ENCODE measurements at regions not wholly inside any gene's neighbourhood (a gene's known extent, or its start where the extent isn't known, plus 50 kb on each side); places are given as distances from the start of the nearest gene placed in this dataset.

GRCh38 chr2:7884338-7884737 lies 797.5 kb upstream of the ID2 start:
- H3K9ac ChIP-seq (ENCODE audit: low read depth in 1 of 2, low read length in 2 of 2) = no peak overlapping the region
- no peak overlapping the region for H3K27ac ChIP-seq (ENCODE audit: low read depth in 1 of 2, low read length in 2 of 2)
- no peaks in the 10 kb centered on the region for H3K27me3 ChIP-seq (ENCODE audit: control insufficient read depth in 4 of 4, insufficient read depth in 4 of 4, low read length in 3 of 4)
- H3K36me3 ChIP-seq (ENCODE audit: control insufficient read depth in 4 of 4, insufficient read depth in 3 of 4, low read depth in 1 of 4, low read length in 3 of 4) = no peaks in the 10 kb centered on the region
- TF ChIP-seq RAD21 (IDR thresholded peaks at IDR 0.05) (no peak), HNF4A (conservative IDR thresholded peaks at IDR 0.05) (no peak), JUND (IDR thresholded peaks at IDR 0.05) (no peak), FOXA2 (IDR thresholded peaks at IDR 0.05) (no peak), REST (IDR thresholded peaks at IDR 0.05) (no peak), NR2F2 (IDR thresholded peaks at IDR 0.05) (no peak), GABPA (IDR thresholded peaks at IDR 0.05 in 1 of 2, conservative IDR thresholded peaks at IDR 0.05 in 1 of 2) (no peak), HNF4G (IDR thresholded peaks at IDR 0.05) (no peak), FOXA1 (IDR thresholded peaks at IDR 0.05) (no peak), ZBTB33 (IDR thresholded peaks at IDR 0.05) (no peak), SP1 (IDR thresholded peaks at IDR 0.05) (no peak), YY1 (IDR thresholded peaks at IDR 0.05) (no peak), RXRA (IDR thresholded peaks at IDR 0.05) (no peak)
- no peaks in the 10 kb centered on the region for H3K9me3 ChIP-seq (ENCODE audit: control insufficient read depth in 4 of 4, low read length in 3 of 4)
- no peak for DNase-seq (ENCODE audit: low spot score)
- WGBS = 79% methylated on average over 4 of the region's 4 CpGs
- H3K4me3 ChIP-seq (ENCODE audit: low read depth in 1 of 3, low read length in 3 of 3) = no peak overlapping the region
- no peaks in the 10 kb centered on the region for H3K4me1 ChIP-seq (ENCODE audit: control insufficient read depth in 4 of 4, insufficient read depth in 4 of 4, low read length in 3 of 4)

- no peak for TF ChIP-seq ATF3 (IDR thresholded peaks at IDR 0.05)
- TF ChIP-seq HNF4A (conservative IDR thresholded peaks at IDR 0.05) = peak in 1 of 2 donors; percentile 23
- TF ChIP-seq TAF1 (conservative IDR thresholded peaks at IDR 0.05) = no peak
- no peak for TF ChIP-seq MAX (IDR thresholded peaks at IDR 0.05)
- TF ChIP-seq NR2F2 (IDR thresholded peaks at IDR 0.05) = no peak
- TF ChIP-seq ZBTB33 (IDR thresholded peaks at IDR 0.05) = no peak
- no peak for TF ChIP-seq JUND (IDR thresholded peaks at IDR 0.05)
- TF ChIP-seq FOXA1 (IDR thresholded peaks at IDR 0.05) = no peak
- H3K4me3 ChIP-seq (ENCODE audit: low read depth in 1 of 3, low read length in 3 of 3) = no peak overlapping the region
- H3K9me3 ChIP-seq (ENCODE audit: control insufficient read depth in 4 of 4, low read length in 3 of 4) = no peaks in the 10 kb centered on the region
- no peak for DNase-seq (ENCODE audit: low spot score)
- no peaks in the 10 kb centered on the region for H3K4me1 ChIP-seq (ENCODE audit: control insufficient read depth in 4 of 4, insufficient read depth in 4 of 4, low read length in 3 of 4)
- no peaks in the 10 kb centered on the region for H3K36me3 ChIP-seq (ENCODE audit: control insufficient read depth in 4 of 4, insufficient read depth in 3 of 4, low read depth in 1 of 4, low read length in 3 of 4)
- no peaks in the 10 kb centered on the region for H3K27me3 ChIP-seq (ENCODE audit: control insufficient read depth in 4 of 4, insufficient read depth in 4 of 4, low read length in 3 of 4)
- no peak overlapping the region for H3K9ac ChIP-seq (ENCODE audit: low read depth in 1 of 2, low read length in 2 of 2)
- no peak overlapping the region for H3K27ac ChIP-seq (ENCODE audit: low read depth in 1 of 2, low read length in 2 of 2)
- WGBS = 68% methylated on average over 2 of the region's 2 CpGs
Observed at GRCh38 chr2:7886666-7887065, 795.2 kb upstream of the ID2 start.
